GM18858 (cell line): ENCODE measurements at regions not wholly inside any gene's neighbourhood (a gene's known extent, or its start where the extent isn't known, plus 50 kb on each side); places are given as distances from the start of the nearest gene placed in this dataset.

ENCODE experiments used
- ATAC-seq: cut with Tn5 transposase; IDR thresholded peaks from one replicate; pipeline ENCODE4 v1.9.1; 2021; ENCODE audit not compliant: unreplicated experiment

DNA sequence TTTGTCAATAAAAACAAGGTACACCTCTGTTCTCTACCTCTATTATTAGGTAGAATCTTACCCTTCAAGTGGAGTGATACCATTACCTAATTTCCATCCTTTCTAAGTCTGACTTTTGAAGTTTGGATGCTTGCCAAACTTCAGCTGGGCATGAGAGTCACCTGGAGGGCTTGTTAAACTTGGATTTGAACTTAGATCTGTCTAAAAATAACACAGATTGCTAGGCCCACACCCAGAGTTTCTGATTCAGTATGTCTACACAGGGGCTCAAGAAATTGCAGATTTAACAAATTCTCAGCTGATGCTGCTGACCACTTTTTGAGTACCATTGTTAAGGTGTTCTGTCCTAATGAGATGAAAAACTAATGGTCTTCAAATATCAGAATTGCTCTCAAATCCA lies 512.2 kb downstream of the LMO7 start:
- ATAC-seq: no peak

DNA sequence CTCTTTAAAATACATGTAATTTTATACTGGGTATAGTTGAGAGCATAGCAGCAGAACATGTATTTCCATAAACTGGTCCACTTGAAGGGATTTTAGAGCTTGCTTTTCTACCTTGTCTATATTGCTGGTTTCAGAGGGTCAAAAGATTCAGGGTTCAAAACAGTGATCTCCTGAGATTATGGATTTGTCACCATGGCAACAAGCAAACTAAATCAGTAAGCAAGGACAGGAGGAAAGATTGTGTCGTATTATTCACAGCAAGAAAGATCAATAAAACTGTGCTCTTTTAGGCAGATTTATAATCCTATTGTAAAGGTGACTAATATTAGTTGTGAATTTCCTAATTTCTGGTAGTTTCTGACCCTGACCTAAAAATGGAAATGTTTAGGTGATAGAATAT lies 496.4 kb downstream of the LMO7 start:
- no peak for ATAC-seq

DNA sequence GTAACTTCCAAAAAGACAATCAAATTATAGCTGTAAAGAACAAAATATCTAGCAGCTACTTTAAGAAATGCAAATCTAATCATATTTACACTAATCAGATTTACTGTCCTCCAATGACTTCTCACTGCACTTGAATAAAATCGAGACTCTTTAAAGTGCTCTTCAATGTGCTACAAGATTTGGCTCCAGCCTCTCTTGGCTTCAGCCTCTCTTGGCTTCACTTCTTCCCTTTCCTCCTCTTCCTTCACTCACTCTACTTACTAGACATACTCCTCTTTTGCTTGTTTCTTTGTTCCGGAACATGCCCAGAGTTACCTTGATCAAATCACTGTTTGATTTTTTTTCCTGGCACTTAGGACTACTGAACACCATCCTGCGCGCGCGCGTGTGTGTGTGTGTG lies 495.4 kb downstream of the LMO7 start:
- no peak for ATAC-seq

DNA sequence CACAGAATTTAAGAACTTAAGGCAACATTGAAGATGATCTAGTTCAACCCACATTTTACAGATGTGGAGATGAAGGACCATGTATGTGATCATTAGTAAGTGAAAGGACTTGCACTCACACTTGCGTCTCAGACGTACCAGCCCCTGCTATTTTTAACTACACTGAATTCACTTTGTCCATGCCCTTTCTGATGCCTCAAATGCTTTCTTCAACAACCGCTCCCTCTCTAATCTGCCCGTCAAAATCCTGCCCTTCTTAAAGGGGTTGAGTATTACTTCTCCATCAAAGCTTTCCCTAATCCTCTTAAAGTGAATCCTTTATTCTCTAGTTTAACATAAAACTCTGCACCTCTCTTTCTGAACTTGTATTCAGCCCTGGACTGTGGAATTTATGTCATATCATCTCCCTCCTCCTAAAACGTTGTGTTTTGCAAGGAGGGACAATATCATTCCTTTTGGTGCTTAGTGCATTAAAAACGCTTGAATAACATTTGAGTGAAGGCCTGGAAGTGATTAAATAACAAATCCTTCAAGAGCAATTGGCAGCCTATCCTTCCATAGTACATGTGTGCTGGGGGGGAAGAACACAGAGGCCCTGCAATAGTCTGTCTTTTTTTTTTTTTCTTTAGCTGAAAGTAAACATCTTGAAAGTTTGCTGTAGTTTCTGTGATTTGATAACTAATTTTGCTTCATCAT lies 493.3 kb downstream of the LMO7 start:
- no peak for ATAC-seq

DNA sequence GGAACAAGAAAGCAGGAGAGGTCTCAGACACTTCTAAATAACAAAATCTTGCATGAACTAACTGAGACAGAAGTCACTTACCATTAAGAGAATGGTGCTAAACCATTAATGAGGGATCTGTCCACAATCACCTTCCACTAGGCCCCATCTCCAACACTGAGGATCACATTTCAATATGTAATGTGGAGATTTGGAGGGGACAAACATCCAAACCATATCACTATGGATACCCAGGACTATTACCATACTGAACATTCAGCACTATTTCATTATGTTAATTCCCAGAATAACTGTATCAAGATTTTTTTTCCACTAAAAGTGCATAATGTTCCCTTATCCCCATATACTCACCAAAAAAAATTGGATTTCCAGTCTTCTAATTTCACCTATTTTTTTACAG lies 491.8 kb downstream of the LMO7 start:
- ATAC-seq: no peak

DNA sequence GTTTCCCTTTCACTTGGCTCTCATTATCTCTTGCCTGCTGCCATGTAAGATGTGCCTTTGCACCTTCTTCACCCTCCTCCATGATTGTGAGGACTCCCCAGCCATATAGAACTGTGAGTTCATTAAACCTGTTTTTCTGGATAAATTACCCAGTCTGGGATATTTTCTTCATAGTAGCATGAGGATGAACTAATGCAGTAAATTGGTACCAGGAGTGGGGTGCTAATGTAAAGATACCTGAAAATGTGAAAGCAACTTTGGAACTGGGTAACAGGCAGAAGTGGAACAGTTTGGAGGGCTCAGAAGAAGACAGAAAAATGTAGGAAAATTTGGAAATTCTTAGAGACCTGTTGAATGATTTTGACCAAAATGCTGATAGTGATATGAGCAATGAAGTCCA lies 487.4 kb downstream of the LMO7 start:
- ATAC-seq: no peak

DNA sequence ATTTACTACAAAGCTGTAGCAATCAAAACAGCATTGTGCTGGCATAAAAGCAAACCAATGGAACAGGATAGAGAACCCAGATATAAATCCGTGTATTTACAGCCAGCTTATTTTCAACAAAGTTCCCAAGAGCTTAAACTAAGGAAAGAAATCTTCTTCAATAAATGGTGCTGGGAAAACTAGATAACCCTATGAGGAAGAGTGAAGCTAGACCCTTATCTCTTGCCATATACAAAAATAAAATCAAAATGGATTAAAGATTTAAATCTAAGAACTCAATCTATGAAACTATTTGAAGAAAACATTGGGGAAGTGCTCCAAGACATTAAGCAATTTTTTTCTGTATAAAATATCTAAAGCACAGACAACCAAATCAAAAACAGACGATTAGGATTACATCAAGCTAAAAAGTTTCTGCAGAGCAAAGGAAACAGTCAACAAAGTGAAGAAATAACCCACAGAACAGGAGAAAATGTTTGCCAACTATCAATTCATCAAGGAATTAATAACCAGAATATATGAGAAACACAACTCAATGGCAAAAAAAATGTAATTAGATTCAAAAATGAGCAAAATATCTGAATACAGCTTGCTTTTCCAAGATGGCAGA lies 480.7 kb downstream of the LMO7 start:
- no peak for ATAC-seq

DNA sequence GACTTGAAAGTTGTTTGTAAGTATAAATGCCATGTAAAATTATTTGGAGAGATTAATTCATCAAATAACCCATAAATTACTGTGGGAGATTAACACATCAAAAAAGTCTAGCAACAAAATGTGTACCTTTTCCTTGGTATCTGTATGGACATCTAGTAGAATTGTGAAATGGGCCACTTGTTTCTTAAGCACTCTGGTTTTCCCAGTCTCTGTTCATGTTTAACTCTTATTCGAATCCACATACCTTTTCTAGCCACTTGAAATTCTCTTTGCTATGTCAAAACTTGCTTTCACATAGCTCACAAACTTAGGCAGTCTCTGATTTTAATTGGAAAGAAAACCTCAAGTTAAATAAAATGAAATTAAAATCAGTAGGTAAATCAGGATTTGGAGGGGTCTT lies 470.6 kb downstream of the LMO7 start:
- ATAC-seq: no peak

DNA sequence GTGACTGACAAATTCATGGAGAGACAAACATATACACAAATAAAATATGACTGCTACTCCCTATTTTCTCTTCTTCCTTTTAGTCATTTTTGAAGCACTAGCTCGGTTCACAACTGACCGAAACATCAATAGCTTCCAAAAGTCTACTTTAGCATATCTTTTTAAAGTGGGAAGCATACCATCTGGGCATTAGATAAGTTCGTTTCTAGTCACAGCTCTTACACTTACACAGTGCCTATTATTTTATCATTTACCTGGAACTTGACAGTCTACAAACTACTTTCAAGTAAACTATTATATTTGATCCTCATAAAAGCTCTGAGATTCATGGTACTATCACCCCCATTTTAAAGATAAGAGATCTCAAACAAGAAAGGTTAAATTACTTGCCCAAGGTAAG lies 458.5 kb downstream of the LMO7 start:
- ATAC-seq: no peak

DNA sequence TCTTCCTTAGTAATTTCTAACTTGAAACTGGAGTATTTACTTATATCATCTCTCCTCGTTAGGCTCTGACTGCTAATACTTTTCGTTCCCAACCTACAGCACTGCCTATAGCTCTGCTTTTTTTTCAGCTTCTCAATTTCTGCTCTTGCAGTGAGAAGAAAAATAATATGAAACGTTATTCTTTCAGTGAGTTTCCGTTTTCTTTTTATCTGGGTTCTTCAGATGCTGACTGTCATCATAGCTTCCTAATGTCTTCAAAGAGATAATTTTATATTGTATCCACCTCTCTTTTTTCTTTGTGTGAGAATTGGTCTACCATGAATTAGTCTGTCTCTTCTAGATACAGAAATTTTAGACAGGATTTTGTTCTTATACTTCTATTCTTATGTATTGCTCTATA lies 454.9 kb downstream of the LMO7 start:
- no peak for ATAC-seq

DNA sequence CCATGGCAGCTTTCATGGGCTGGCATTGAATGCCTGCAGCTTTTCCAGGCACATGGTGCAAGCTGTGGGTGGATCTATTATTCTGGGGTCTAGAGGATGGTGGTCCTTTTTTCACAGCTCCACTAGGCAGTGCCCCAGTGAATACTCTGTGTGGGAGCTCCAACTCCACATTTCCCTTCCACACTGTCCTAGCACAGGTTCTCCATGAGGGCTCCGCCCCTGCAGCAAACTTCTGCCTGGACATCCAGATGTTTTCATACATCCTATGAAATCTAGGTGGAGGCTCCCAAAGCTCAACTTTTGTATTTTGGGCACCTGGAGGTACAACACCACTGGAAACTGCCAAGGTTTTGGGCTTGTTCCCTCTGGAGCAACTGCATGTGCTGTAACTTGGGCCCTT lies 450.6 kb downstream of the LMO7 start:
- no peak for ATAC-seq

DNA sequence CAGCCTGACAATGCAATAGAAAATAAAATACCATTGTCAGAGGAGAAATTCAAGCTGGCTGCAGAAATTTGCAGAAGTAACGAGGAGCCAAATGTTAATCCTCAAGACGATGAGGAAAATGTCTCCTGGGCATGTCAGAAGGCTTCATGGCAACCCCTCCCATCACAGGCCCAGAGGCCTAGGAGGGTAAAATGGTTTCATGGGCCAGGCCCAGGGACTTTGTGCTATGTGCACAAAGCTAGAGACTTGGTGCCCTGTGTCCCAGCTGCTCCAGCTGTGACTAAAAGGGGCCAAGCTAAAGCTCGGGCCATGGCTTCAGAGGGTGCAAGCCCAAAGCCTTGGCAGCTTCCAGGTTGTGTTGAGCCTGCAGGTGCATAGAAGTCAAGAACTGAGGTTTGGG lies 431.7 kb downstream of the LMO7 start:
- ATAC-seq: no peak

DNA sequence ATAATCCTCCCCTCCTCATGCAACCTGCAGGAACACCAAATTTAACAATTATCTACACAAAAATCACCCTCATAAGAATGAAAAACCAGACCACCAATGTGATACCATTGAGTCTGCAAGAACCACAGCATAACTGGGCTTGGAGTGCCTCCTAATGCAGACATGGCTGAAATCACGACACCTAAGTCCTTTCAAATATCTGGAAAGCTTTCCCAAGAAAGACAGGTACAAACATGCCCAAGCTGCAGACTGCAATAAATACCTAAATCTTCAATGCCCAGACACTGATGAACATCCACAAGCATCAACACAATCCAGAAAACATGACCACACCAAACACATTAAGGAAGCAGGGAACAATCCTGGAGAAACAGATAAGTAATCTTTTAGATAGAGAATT lies 417.1 kb downstream of the LMO7 start:
- no peak for ATAC-seq

DNA sequence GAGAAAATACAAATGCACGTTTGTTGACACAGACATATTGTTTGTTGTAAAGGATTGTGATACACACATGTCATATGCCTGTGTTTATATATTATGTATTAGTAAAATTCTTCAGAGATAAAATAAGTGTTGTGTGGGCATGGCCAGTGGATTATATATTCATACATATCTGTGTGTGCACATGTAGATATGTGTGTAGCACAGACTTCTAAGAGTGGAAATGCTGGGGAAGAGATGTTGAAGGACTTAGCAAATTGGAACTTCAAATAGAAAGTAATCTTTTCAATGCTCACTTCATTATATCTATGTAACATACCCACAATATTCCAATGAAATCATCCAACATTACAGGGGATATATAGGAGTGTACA lies 413.2 kb downstream of the LMO7 start:
- no peak for ATAC-seq

DNA sequence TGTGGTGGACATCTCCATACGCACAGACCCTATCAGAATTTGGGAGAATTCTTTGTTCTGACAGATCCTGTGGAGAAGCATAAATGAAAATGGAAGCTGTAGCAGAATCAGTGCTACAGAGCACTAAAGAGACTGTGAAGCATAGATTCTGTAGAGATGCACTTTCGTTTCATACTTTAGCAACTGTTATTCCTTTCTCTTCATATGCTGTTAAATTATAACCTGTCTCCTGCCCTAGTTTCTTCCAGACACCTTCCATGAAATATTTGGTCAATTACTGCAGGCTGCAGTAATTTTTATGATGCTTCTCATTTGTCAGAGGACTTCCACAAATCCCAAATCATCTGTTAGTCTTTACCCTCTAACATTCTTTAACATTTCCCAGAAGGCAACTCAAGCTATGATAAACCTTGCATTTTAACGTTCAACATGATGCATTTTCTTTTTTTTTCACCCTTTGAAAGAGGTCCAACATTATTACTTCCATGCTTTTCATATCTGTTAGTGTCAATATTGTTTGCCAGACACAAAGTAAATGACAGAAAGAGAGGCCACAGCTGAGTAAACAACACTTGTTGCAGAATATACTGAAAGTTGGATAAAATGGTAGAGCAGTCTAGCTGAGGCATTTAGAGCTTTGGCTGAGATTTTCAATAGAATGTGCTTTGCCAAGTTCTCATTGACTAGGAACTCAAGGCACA lies 412.7 kb downstream of the LMO7 start:
- ATAC-seq: no peak

DNA sequence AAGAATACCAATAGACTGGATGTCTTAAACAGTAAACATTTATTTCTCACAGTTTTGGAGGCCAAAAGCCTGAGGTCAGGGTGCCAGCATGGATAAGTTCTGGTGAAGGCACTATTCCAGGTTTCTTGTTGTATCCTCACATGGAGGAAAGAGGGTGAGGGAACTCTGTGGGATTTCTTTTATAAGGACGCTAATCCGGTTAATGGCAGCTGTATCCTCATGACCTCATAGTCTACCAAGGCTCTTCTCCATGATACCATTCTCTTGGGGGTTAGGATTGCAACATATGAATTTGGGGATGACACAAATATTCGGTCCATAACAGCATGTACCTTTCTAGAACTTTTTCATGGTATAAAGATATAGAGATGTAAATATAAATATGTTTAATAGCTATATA lies 412.0 kb downstream of the LMO7 start:
- no peak for ATAC-seq

DNA sequence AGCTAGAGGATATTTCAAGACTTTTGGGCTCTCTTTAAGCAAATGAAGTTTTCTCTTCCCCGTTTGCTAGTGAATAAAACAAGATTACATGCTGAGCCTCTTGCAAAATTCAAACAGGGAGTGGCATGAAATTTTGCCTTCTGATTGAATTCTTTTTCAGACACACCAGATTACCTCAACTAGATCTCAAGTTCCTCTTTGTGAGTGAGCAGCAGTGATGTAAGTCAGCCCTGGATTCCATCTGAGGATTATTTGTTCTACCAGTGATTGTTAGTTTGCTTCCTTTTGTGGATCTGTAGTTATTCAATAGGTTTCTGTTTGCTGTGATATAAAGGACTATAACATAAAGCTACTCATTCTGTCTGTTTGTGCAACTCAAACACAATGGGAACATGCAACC lies 407.7 kb downstream of the LMO7 start:
- ATAC-seq: no peak

DNA sequence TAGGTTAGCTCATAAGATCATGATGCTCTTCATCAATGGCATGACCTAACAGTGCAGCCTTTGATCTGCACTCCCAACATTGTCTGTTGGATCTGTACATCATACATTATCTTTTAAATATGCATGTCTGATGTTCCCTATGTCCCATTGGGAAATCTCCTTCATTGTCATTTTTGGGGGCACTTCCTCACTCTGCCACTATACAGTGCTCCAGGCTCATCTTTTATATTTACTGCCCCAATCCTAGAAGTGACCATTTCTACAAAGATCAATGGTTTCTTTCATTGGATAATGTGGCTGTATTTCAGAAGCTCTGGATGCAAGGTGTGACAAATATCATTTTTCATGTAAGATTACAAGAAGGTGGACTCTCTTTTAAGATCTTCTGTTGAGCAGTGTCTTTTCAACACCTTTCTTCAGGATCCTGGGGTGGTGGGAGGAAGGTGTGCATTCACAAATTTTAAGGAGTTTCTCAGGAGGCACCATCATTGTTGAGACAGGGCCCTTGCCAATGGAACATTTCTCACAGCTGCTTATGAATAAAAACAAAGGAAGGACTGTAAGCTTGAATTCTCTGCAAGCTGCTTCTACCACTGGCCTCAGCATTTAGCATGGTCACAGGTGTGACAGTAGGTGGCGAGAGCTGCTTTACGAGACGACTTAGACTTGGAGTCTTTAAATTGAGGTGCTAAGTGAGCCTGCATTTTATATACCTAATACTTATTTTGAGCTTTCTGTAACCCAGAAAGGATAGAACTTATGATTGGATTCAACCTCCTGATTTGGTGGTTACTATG lies 403.0 kb downstream of the LMO7 start:
- ATAC-seq: no peak

DNA sequence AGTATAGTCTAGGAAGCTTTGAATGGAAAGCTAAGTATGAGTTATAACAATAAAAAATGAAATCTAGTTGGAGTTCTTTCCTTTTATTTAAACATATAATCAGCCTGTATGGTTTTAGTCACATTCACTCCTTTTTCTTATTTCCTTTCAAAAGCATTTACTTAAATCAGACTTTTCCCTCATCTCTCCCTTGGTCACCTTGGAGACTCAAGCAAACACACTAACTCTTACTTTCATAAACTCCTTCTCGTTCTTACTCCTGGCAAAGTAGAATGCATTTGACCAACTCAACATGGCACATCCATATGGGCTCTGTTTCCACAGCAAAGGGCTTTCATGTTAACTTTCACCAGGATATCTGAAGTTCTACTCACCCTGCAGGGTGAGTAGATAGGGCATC lies 400.0 kb downstream of the LMO7 start:
- no peak for ATAC-seq

DNA sequence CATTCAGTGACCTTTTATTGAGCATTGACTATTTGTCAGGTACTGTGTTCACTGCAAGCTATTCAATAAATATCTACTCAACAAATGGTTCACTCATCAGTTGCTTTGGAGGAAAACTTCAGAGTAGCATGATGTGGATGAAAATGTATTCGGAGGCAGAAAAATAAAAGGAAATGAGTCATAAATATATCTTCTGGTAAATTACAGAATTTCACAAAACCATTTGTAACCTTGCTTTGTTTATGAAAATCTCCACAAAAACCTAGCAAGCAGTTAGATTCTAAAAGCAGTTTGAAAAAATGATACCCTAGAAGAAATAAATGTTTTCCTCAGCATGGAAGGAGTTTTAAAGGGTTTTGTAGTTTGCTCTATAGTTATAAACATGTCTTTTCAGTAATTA lies 399.6 kb downstream of the LMO7 start:
- no peak for ATAC-seq

DNA sequence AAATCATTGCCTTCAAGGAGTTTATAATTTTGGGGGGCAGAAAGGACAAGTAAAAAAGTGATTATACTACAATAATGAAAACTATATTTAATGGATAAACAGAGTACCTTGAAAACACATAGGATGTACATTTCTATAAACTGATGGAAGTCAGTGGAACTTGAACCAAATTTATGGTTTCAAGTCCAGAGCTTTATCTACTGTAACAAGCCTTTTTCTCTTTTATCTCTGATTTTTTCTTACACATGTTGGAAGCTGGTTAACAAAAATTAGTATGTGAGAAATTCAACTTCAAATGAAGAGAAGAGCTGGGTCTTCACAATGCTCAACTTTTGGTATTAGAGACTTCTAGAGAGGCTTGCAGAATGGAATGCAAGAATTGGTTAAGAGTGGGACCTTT lies 393.6 kb downstream of the LMO7 start:
- ATAC-seq: no peak

DNA sequence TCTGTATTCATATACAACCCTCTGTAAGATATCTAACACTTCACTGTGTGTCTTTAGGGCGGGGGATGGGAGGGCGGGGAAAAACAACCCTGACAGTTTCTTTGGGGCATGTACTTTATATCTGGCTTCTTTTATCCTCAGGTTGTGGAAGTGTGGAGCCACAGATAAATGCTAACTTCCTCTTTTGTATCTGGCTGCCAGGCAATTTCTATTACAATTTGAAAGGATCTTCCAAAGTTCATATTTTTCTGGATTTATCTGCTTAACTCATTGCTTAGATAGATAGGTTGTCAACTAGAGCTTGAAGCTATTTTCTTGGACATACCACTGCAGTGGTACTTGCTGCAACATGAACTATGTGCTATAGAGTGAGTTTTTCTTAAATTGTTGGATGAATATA lies 393.0 kb downstream of the LMO7 start:
- no peak for ATAC-seq
